ENCODE measurements at regions not wholly inside any gene's neighbourhood (a gene's known extent, or its start where the extent isn't known, plus 50 kb on each side); places are given as distances from the start of the nearest gene placed in this dataset.

DNA sequence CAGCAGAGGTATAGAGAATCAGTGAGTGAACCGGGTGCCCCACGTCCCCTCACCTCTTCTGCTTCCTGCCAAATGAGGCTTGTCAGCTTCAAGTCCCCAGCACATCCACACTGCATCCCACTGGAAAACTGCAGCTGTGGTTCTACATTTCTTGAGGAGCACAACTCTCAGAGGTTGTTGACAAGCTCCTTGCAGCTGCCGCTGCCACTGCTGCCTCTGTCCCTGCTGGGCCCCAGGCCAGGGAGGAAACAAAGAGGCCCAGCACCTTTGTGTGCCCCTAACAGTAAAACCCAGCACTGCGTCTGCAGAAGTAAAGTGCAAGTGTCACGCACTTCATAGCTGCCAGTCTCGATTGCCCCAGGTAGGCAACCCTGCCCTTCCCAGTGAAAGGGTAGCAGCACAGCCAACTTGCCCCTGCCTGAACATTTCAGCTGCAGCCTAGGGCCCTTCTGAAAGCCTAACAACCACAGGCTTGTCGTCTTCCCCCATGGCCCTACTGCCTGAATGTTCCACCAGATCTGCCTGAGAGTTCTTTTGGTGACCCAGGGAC, 1162.1 kb upstream of the USP15 start:
- Mint-ChIP-seq H3K27ac (ENCODE audit: low read depth, unreplicated experiment) (no peak overlapping the region), H3K36me3 (ENCODE audit: insufficient read depth, unreplicated experiment) (no peaks in the 10 kb centered on the region), H3K4me1 (ENCODE audit: insufficient read depth, unreplicated experiment) (no peaks in the 10 kb centered on the region), H3K27me3 (ENCODE audit: insufficient read depth, unreplicated experiment) (no peaks in the 10 kb centered on the region), H3K4me3 (ENCODE audit: unreplicated experiment) (no peak overlapping the region), H3K9me3 (ENCODE audit: unreplicated experiment) (no peaks in the 10 kb centered on the region)
- intact Hi-C loops (cut with micrococcal nuclease) = no loop called here
- no TSS peak for BruUV-seq (replicated peaks)
- ChIA-PET POLR2A (no interaction called here), CTCF (interaction anchor here (1.1 kb wide), 1 partner anchor 13 kb away, joined by 3 read pairs; no protein-coding TSS in a partner anchor)
- DNase-seq (ENCODE audit: unreplicated experiment) = no peak
- TF ChIP-seq, protein P1, sequence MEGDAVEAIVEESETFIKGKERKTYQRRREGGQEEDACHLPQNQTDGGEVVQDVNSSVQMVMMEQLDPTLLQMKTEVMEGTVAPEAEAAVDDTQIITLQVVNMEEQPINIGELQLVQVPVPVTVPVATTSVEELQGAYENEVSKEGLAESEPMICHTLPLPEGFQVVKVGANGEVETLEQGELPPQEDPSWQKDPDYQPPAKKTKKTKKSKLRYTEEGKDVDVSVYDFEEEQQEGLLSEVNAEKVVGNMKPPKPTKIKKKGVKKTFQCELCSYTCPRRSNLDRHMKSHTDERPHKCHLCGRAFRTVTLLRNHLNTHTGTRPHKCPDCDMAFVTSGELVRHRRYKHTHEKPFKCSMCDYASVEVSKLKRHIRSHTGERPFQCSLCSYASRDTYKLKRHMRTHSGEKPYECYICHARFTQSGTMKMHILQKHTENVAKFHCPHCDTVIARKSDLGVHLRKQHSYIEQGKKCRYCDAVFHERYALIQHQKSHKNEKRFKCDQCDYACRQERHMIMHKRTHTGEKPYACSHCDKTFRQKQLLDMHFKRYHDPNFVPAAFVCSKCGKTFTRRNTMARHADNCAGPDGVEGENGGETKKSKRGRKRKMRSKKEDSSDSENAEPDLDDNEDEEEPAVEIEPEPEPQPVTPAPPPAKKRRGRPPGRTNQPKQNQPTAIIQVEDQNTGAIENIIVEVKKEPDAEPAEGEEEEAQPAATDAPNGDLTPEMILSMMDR (IDR thresholded peaks at IDR 0.05; ENCODE audit: unreplicated experiment) = no peak

DNA sequence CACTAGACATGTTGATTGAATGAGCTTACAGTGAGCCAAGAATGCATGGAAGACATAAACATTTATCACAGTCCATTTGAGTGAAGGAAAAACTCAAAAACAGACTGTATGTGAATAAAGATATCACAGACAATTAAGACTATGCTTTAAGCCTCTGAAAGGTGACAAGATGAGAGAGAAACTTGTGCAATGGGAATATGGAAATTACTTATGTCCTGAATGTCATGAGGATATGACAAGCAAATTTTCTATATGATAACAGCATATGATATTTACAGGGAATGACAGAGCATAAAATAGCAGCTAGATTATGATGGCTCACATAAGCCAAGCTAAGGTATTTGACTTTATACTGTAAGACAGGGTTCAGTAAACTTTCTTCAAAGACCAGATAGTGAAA, 1153.1 kb upstream of the USP15 start:
- Mint-ChIP-seq H3K27ac (ENCODE audit: low read depth, unreplicated experiment) (no peak overlapping the region), H3K4me1 (ENCODE audit: insufficient read depth, unreplicated experiment) (no peaks in the 10 kb centered on the region), H3K9me3 (ENCODE audit: unreplicated experiment) (peaks cover 15% of the 10 kb centered on the region), H3K36me3 (ENCODE audit: insufficient read depth, unreplicated experiment) (no peaks in the 10 kb centered on the region), H3K4me3 (ENCODE audit: unreplicated experiment) (no peak overlapping the region), H3K27me3 (ENCODE audit: insufficient read depth, unreplicated experiment) (no peaks in the 10 kb centered on the region)
- ChIA-PET CTCF (no interaction called here), POLR2A (no interaction called here)
- no peak for DNase-seq (ENCODE audit: unreplicated experiment)
- TF ChIP-seq, protein P1 (IDR thresholded peaks at IDR 0.05; ENCODE audit: unreplicated experiment) = no peak
- no TSS peak for BruUV-seq (replicated peaks)
- intact Hi-C loops (cut with micrococcal nuclease) = no loop called here

DNA sequence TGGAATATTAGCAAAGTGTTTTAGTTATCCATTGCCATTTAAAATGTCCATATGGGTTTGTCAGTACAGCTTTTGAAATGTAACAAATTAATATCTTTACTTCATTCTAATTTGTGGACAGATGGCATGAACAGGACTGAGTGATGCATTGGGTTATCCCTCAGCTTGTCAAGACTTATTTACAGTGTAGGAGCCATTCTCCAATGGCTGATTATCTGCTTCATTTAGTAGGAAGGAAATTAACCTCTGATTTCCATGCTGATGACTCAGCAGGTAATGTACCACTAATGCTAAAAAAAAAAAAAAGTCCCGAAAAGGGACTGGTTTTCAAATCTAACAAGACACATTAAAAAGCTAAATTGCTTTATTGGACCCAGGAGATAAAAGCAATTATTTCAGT, 1149.0 kb upstream of the USP15 start:
- BruUV-seq (replicated peaks) = no TSS peak
- Mint-ChIP-seq H3K4me3 (ENCODE audit: unreplicated experiment) (no peak overlapping the region), H3K27ac (ENCODE audit: low read depth, unreplicated experiment) (no peak overlapping the region), H3K4me1 (ENCODE audit: insufficient read depth, unreplicated experiment) (no peaks in the 10 kb centered on the region), H3K9me3 (ENCODE audit: unreplicated experiment) (peaks cover 20% of the 10 kb centered on the region), H3K27me3 (ENCODE audit: insufficient read depth, unreplicated experiment) (no peaks in the 10 kb centered on the region), H3K36me3 (ENCODE audit: insufficient read depth, unreplicated experiment) (no peaks in the 10 kb centered on the region)
- no peak for DNase-seq (ENCODE audit: unreplicated experiment)
- TF ChIP-seq, protein P1 (IDR thresholded peaks at IDR 0.05; ENCODE audit: unreplicated experiment) = no peak
- ChIA-PET POLR2A (interaction anchor here (0.6 kb wide), 1 partner anchor 539 kb away, joined by 4 read pairs; no protein-coding TSS in a partner anchor), CTCF (interaction anchor here (0.7 kb wide), 1 partner anchor 12 kb away, joined by 3 read pairs; no protein-coding TSS in a partner anchor)
- intact Hi-C loops (cut with micrococcal nuclease) = no loop called here

DNA sequence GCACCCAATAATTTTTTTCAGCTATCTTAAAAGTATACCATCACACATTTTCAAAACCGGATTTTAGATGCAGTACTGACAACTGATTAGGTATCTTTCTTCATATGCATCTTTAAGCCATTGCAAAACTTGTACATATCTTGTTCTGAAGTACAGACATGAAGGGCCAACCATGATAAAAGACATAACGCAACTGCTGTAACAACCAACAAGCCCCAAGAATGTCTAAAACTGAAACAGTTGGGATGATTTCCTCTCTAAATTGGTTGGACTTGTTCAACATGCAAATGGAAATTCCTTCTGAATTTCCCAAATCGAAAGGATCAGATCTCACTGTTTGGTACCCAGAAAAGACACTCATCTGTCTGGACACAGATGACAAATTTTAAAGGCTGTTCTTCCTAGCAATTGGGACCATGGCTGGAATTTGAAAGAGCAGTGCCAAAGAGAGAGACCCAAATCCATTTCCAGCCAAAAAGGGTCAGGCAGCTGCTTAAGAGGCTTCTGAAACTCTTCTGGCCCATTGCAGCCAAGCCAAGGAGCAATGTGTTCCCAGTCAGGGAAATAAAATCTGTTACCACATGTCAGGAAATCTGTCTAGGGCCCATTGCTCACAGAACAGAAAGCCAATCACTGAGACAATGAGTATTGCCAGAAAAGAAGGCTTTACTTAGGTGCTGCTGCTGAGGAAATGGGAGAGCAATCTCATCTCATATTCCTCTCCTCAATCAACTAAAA, 1122.4 kb upstream of the USP15 start:
- ChIA-PET POLR2A (no interaction called here), CTCF (no interaction called here)
- Mint-ChIP-seq H3K27ac (ENCODE audit: low read depth, unreplicated experiment) (no peak overlapping the region), H3K36me3 (ENCODE audit: insufficient read depth, unreplicated experiment) (no peaks in the 10 kb centered on the region), H3K27me3 (ENCODE audit: insufficient read depth, unreplicated experiment) (no peaks in the 10 kb centered on the region), H3K4me1 (ENCODE audit: insufficient read depth, unreplicated experiment) (no peaks in the 10 kb centered on the region), H3K4me3 (ENCODE audit: unreplicated experiment) (no peak overlapping the region), H3K9me3 (ENCODE audit: unreplicated experiment) (peaks cover 10% of the 10 kb centered on the region)
- BruUV-seq (replicated peaks) = no TSS peak
- DNase-seq (ENCODE audit: unreplicated experiment) = no peak
- TF ChIP-seq, protein P1 (IDR thresholded peaks at IDR 0.05; ENCODE audit: unreplicated experiment) = no peak
- intact Hi-C loops (cut with micrococcal nuclease) = no loop called here

All from MCF 10A (cell line).